GM19452 (cell line): ENCODE measurements at regions not wholly inside any gene's neighbourhood (a gene's known extent, or its start where the extent isn't known, plus 50 kb on each side); places are given as distances from the start of the nearest gene placed in this dataset.

Source experiments
- ATAC-seq: cut with Tn5 transposase; IDR thresholded peaks from one replicate; pipeline ENCODE4 v1.9.1; 2021; ENCODE audit not compliant: unreplicated experiment

DNA sequence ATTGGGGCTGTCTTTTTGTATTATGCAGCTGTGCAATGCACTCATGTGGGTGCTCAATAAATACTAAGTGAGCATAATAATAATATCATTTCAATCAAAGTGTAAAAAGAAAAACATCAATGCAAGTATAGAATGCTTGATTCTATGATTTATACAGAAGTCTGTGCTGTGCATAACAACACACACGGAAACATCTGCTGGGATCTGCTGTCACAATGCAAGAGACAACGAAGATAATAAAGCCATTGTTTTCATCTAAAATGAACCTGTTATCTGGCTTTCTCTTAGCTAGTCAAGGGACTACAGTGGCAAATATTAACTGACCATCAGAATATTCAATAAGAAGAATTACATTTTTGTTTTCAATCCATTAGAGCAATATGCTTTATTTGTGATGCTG is 1156.9 kb upstream of the MAP3K7 start:
- ATAC-seq = no peak

DNA sequence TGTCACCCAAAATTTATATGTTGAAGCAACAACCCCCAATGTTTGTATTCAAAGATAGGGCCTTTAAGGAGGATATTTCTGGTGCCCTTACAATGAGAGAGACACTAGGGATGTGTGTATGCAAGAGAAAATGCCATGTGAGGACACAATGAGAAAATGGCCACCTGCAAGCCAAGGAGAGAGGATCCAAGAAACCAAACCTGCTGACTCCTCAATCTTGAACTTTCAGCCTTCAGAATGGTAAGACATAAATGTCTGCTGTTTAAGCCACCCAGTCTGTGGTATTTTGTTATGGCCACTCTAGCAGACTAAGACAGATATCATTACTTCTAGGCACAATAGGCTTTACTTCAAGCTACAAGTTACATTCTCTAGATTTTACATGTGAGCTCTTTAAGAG is 1145.1 kb upstream of the MAP3K7 start:
- no peak for ATAC-seq

DNA sequence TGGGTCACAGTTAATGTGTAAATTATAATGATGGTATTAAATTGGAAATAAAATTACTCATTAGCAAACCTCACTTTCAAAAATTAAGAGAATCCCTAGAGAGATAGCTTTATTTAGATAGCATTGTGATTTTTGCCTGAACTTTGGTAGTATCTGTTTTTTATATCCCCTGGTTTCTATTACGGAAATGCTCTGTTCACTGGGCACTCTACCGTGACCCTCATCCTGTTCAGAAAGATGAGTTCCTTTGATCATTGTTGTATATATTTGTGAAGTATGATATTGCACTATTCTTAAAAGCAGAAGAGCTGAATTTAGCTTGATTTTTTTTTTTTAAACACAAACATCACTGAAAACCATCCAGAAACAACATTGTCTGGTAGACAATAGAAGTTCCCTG is 1143.8 kb upstream of the MAP3K7 start:
- no peak for ATAC-seq

DNA sequence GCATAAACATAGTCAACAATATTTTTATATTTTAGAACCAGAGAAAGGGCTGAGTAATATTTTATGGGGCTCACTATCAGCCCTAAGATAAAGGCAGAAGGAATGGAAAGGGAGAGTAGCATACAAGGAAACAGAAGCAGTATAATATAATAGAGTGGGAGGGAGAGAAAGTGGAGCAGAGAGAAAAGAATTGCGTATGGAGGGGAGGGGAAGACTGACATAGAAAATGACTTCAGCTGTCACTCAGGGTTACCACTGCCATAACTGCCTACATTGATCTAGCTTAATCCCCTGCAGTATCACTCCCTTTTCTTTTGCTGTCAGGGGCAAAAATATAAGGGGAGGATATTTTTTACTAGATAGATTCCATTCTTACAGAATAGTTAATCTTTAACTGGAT is 1133.5 kb upstream of the MAP3K7 start:
- no peak for ATAC-seq

DNA sequence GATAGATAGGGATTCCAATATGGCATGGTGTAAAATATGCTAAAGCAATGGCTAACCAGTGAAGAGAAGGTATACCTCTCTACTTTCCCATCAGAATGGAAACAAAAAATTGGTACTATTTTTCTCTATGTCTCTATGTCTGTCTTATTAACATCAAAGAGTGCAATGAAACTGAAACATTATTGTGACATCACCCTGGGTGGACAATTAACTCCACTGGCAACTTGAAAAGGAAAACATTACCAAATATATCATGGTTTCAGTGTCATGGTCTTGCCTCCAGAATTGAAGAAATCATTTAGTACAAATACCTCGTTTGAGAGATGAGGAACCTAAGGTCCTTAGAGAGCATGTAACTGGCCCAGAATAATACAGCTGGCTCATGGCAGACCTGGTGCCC is 1132.5 kb upstream of the MAP3K7 start:
- no peak for ATAC-seq

DNA sequence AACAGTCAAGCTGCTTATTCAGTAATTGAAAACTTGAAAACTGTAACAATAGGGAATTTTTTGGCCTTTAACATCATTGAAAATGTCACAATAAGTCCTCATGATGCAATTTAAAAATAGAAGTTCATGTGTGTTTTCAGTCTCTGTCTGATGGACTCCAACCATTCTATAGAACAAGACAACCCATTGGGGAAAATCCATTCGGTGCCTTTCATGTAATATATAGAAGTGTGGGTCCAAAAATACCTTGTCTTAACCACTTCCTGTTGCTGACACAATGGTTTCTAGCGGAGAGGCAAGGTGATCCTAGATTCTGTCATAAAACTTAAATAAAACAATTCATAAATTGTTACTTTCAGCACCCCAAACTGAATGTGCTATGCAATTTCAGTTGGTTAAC is 1131.3 kb upstream of the MAP3K7 start:
- no peak for ATAC-seq

DNA sequence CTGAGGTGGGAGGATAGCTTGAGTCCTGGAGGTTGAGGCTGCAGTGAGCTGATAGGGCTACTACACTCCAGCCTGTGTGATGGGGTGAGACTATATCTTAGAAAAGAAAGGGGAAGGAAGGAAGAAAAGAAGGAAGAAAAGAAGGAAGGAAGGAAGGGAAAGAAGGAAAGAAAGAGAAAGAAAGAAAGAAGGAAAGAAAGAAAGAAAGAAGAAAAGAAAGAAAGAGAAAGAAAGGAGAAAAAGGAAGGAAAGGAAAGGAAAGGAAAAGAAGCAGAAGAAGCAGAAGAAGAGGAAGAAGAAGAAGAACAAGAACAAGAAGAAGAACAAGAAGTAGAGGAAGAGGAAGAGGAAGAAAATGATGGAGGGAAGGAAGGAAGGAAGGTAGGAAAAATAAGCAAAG is 1130.2 kb upstream of the MAP3K7 start:
- no peak for ATAC-seq

DNA sequence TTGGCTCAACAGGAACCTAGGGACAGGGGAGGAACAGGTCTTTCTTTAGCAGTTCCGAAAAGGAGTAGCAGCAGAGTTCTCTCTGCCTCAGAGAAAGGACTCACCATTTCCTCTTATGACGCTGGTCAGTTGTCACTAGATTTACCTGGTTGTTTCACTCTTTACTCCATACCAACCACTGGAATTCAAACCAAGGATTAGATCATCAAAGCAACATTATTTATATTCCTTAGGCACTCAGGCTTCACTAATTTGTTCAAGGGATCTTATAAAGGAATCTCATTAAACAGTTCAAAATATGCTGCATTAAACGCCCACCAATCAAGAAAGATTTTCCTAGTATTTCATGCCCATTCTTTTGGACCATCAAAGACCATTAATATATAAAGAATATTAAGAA is 1129.5 kb upstream of the MAP3K7 start:
- no peak for ATAC-seq

DNA sequence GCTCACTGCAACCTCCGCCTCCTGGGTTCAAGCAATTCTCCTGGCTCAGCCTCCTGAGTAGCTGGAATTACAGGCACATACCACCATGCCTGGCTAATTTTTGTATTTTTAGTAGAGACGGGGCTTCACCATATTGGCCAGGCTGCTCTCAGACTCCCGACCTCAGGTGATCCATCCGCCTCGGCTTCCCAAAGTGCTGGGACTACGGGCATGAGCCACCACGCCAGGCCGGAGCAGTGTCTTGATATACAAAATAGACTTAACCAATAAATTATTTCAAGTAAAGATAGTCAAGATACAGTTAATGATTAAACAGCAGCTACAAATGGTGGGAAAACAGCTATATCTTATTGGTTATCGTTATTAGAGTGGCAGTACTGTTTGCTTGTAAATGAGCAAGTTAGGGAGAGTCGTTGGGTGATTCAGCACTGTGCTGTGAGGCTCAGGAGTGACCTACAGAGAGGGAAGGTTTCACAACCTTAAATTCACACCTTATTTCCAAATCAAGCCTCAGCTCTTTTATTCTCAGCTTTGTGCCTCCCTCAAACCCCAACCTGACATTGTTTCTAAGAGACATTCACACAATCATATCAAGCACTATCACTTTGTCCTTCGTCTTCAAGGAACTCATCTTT is 1128.4 kb upstream of the MAP3K7 start:
- no peak for ATAC-seq

DNA sequence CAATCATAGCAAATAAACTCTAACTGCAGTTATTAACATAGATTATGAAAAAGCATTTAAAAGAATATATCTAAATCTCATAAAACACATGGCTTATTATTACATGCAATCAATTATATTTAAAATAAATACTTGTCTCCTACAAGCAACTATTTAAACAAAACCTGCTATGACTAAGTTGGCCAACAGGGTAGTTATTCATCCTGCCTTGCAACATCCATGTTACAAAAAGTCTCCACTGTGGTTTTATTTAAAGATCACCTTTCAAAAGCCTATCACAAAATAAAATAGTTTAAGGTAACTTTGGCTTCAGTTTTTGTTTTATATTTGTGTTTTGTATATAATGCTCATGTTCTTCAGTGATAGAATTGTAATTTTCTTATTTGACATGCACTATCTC is 1127.0 kb upstream of the MAP3K7 start:
- no peak for ATAC-seq

DNA sequence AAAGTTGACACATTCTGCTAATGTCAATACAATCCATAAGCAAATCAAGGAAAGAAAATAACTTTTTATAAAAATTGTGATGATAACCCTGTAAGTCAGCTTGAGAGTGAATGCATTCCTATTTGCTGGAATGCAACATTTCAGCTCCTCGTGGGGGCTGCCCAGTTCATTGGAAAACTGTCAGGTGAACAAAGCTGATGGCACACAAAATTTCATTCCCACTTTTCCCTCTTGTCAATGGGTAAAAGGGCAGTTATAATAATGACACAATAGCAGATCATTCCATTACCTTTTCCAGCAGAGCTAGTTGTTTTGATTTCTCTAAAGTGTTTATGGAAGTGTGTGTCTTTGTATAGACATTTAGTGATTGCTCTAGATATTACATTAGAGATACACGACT is 1124.6 kb upstream of the MAP3K7 start:
- no peak for ATAC-seq

DNA sequence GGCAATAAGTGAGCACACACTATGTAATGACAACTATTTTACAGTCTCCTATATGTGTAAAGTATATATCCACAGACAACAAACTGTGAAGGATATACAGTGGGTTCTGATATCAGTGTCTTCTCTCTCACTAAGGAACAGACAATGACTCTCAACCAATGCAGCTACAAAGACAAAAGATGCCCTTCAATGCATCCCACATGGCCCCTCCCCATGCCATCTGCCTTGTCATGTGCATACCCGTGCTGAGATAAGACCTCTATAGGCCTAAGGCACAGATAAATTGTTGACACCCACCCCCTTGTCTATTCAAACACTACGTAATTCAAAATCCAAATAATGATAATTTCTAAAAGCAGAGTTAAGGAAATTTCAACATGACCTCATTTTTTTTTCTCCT is 1123.5 kb upstream of the MAP3K7 start:
- no peak for ATAC-seq

DNA sequence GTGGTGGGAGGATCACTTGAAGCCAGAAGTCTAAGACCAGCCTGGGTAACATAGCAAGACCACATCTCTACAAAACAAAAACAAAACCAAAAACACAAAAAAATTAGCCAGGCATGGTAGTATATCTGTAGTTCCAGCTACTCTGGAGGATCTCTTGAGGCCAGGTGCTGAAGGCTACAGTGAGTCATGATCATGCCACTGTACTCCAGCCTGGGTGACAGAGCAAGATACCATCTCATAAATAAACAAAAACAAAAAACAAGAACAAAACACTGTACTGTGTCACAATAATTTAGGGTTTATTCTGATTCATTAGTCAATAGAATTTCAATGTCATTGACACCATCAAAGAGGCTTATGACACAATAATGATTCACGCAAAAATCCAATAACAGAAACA is 1121.7 kb upstream of the MAP3K7 start:
- no peak for ATAC-seq

DNA sequence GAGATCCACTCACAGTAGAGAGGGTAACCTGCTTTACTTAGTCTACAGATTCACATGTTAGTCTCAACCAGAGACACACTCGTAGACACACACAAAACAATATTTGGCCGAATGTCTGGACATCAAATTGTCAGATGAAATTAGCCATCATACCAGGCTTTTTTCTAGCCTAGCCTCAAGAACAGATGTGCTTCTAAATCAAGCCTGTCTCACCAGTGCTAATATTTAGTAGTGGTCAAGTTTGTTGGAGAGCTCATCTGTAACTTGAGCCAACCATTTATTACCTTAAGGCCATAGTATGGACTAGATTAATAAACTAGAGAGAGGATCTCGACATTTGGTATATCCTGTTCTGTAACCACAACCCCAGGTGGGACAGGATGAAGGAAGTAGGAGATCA is 1118.8 kb upstream of the MAP3K7 start:
- ATAC-seq = no peak

DNA sequence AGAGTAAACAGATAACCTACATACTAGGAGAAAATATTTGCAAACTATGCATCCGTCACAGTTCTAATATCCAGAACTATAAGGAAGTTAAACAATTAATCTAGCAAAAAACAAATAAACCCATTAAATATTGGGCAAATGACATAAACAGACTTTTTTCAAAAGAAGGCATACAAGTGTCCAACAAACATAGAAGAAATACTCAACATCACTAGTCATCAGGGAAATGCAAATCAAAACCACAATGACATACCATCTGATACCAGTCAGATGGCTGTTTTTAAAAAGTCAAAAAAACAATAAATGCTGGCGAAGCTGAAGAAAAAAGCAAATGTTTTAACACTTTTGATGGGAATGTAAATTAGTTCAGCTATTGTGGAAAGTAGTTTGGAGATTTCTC is 1117.7 kb upstream of the MAP3K7 start:
- ATAC-seq = no peak

DNA sequence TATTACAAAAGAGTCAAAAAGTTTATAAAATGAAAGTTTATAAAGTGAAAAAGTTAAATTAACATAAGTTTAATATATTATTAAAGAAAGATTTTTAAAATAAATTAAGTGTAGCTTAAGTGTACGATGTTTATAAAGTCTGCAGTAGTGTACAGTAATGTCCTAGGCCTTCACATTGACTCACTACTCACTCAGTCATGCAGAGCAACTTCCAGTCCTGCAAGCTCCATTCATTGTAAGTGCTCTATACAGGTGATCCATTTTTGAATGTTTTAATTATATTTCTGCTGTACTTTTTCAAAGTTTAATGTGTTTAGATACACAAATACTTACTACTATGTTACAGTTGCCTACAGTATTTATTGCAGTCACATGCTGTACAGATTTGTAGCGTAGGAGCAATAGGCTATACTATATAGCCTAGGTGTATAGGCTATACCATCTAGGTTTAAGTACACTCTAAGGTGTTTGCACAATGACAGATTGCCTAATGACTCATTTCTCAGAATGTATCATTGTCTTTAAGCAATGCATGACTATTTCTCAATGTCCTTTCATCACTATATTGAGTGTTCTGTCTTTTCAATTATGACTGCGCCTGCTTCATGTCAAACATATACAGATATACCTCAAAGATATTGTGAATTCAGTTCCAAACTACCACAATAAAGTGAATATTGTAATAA is 1110.3 kb upstream of the MAP3K7 start:
- ATAC-seq = no peak

DNA sequence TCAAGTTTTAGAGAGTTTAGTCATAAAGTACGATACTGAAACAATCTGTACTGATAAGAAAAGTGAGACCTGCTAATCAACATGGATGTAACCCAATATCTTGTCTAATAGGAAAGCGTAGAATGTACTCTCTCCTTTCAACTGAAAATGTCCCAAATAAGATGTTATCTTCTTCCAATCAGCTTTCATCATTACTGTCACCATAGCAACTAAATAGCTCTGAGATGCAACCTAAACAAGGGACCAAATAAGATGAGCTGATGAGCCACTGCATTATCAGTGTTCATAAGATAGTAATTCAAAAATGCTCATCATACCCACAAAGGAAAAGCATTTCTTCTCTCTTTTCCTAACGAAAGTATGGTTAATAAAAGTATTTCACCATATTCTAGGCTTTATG is 1108.3 kb upstream of the MAP3K7 start:
- no peak for ATAC-seq

DNA sequence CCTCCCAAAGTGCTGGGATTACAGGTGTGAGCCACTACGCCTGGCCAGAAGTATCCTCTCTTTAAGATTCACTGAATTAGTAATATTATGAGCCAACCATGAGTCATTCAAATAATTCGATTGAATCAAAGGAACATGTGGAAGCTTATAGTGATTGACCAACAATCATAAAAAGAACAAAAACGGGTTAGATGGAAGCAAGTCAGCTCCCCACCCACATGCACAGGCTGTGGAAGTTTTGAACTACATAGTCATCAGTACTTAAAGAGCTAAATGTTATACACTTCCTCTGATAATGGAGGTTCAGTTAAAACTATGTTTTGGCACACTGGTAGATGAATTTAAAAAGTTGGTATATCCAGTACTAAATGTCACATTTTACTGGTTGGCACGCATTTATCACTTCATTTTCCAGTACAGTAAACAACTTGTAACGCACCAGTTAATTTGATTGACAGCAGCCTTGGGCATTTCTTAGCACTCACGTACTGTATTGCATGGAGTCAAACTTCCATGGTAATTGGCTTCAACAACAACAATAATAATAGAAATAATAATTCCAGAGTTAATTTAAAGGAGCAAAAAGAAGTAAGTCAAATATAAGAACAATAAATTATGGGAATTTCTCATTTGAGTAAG is 1107.3 kb upstream of the MAP3K7 start:
- ATAC-seq = no peak

DNA sequence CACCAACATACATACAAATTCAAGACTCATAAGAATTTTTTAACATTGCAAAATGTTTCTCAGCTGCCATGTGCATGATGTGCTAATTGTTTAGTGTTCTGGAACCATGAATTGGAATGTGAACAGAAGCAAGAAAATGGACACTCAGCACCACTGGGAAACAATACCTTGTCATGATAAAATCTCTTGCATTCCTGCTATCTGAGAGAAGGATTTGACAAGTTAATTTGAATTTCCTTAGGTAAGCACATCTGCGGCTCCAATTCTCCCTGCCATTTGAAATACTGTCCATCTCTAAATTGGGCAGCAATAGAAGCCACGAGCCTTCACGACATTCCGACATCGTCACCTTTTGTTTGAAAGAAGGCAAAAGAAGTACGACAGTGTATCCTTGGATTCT is 1104.6 kb upstream of the MAP3K7 start:
- ATAC-seq = no peak

DNA sequence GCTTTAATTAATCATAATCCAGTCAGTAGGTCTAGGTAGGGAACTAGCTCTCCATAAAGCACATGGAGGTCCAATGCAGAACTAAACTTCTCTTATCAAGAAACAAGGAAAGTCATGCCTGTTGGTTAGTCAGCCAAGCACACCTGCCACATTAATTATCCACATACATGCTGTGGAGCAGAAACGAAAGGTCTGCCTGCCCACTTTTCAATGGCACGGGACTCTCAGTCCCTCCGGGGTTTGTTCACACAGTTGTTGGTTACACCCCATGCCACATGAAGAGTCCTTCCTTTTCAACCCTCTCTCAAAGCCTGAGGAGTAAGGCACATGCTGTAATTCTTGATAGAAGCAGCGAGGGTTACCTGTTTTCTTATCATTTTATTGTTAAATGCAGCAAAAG is 1096.4 kb upstream of the MAP3K7 start:
- no peak for ATAC-seq

DNA sequence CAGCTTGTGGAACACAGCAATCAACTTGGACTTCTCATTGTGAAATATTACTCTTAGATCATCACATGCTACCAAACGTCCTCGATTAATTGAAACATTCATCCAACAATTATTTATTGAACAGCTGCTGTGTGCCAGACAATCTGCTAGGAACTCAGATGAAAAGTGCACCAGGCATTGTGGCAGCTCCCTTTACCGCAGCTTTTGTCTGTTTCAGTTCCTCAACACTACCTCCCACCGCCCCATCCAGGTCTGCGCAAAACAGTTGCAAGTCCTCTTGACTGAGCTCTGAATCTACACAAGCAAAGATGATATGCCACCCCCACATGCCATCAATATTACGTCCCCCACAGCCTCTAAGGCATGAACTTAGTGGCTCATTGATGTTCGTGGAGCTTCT is 1094.4 kb upstream of the MAP3K7 start:
- ATAC-seq = no peak

DNA sequence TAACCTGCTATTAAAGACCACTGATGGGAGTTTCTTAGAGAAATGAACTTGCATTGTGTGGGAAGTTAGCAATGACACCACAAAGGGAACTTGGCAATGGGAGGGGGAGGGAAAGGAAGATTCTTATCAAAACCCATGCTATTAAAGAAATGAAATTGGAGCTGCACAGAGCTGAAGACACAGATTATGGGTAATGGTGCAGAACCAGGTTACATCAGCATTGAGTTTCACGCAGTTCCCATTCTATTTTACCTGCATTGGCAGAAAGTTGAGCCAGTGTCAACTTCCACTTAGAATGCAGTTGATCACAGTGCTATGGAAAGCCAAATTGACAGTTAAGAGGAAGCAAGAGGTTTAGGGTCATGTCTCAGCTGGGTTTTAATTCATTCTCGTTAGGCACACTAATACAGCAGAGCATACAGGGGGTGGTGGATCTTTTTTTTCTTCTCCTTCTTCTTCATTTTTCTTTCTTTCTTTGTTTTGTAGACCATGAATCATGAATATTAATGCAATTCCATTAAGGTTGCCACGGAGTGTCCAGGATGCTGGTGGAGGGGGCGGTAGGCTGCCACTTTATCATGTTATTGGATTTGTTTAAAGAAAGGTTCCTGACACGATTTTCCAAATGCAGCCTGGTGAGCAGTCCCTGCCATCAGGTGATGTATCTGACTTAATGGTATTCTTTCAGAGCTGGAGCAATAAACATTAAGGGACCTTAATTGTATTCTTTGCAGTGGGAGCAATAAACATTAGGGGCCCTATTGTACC is 1092.0 kb upstream of the MAP3K7 start:
- no peak for ATAC-seq
